Gastrocnemius medialis (tissue), 4 donors: ENCODE measurements at regions not wholly inside any gene's neighbourhood (a gene's known extent, or its start where the extent isn't known, plus 50 kb on each side); places are given as distances from the start of the nearest gene placed in this dataset.

Experiments used
- CTCF ChIP-seq, 5 experiments: fragments of 450-650 bp in 3 of 5; fragments of 200-600 bp in 2 of 5; sonication (generic) in 2 of 5; IDR thresholded peaks in 4 of 5; conservative IDR thresholded peaks in 1 of 5; 1 replicate in 4 of 5; 2 replicates in 1 of 5; pipeline ENCODE4 v1.5.1; 2016 to 2019; ENCODE audit warnings: antibody characterized with exemption in 5 of 5, mild to moderate bottlenecking in 3 of 5, moderate library complexity in 3 of 5
- POLR2A ChIP-seq, 2 donors: fragments of 450-650 bp; IDR thresholded peaks; one replicate each; pipeline ENCODE4 v1.6.1; 2017; ENCODE audit warnings: antibody characterized with exemption in 2 of 2, mild to moderate bottlenecking in 2 of 2, moderate library complexity in 2 of 2

DNA sequence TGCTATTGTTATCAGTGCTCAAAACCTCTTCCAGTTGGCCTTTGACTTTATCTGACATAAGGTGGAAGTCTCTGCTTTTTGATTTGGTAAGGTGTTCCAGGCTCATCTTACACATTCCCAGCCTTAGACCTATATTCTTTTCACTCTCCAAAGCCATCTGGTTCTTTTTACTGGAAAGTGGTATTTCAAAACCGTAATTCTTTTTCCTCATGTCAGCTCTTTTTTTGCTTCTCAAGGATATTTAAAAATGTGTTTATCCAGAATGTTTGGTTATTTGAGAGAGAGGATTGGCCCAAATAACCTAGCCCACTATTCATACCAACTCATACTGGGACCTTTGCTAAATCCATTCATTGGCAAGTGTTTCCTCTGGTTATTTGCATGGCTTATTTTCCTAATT lies 411.2 kb upstream of the PIK3C3 start:
- TF ChIP-seq POLR2A (IDR thresholded peaks at IDR 0.05): no peak
- TF ChIP-seq CTCF (IDR thresholded peaks at IDR 0.05 in 4 of 5, conservative IDR thresholded peaks at IDR 0.05 in 1 of 5): no peak
